ENCODE measurements at regions not wholly inside any gene's neighbourhood (a gene's known extent, or its start where the extent isn't known, plus 50 kb on each side); places are given as distances from the start of the nearest gene placed in this dataset.

DNA sequence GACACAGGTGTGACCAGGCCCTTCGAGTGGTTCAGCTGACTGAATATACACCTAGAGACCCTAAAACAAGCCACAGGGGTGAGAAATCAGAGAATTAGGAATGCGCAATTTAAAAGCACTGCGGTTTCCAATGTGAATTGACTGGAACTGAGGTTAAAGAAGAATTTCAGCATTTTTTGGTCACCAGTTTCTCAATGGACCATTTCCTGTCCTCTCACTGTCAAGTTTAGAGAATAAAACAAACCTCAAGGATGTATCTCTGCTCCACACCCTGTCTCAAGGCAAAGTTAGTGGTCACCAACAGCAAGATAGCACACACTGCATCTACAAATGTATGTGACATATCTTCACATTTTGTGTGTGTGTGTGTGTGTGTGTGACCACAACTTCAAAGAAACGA, 143.8 kb upstream of the MAP3K1 start:
- TF ChIP-seq, protein P1, sequence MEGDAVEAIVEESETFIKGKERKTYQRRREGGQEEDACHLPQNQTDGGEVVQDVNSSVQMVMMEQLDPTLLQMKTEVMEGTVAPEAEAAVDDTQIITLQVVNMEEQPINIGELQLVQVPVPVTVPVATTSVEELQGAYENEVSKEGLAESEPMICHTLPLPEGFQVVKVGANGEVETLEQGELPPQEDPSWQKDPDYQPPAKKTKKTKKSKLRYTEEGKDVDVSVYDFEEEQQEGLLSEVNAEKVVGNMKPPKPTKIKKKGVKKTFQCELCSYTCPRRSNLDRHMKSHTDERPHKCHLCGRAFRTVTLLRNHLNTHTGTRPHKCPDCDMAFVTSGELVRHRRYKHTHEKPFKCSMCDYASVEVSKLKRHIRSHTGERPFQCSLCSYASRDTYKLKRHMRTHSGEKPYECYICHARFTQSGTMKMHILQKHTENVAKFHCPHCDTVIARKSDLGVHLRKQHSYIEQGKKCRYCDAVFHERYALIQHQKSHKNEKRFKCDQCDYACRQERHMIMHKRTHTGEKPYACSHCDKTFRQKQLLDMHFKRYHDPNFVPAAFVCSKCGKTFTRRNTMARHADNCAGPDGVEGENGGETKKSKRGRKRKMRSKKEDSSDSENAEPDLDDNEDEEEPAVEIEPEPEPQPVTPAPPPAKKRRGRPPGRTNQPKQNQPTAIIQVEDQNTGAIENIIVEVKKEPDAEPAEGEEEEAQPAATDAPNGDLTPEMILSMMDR (conservative IDR thresholded peaks at IDR 0.05; ENCODE audit: low read depth, low read length) = no peak
- no peak for TF ChIP-seq EZH2 (IDR thresholded peaks at IDR 0.05; ENCODE audit: borderline replicate concordance, low read depth, low read length, poor library complexity, severe bottlenecking)
